PC-9 (cell line): ENCODE measurements at regions not wholly inside any gene's neighbourhood (a gene's known extent, or its start where the extent isn't known, plus 50 kb on each side); places are given as distances from the start of the nearest gene placed in this dataset.

Experiments
- EZH2 ChIP-seq: fragments of 200-600 bp; sonication (generic); IDR thresholded peaks from 2 replicates; pipeline ENCODE4 v1.8.0; 2017; ENCODE audit warnings: antibody characterized with exemption, low read depth
- TF ChIP-seq, protein P1 (sequence below): fragments of 200-600 bp; sonication (generic); conservative IDR thresholded peaks from 2 replicates; pipeline ENCODE4 v1.6.1; 2017; ENCODE audit warnings: mixed run types, antibody characterized with exemption, mild to moderate bottlenecking, moderate library complexity

DNA sequence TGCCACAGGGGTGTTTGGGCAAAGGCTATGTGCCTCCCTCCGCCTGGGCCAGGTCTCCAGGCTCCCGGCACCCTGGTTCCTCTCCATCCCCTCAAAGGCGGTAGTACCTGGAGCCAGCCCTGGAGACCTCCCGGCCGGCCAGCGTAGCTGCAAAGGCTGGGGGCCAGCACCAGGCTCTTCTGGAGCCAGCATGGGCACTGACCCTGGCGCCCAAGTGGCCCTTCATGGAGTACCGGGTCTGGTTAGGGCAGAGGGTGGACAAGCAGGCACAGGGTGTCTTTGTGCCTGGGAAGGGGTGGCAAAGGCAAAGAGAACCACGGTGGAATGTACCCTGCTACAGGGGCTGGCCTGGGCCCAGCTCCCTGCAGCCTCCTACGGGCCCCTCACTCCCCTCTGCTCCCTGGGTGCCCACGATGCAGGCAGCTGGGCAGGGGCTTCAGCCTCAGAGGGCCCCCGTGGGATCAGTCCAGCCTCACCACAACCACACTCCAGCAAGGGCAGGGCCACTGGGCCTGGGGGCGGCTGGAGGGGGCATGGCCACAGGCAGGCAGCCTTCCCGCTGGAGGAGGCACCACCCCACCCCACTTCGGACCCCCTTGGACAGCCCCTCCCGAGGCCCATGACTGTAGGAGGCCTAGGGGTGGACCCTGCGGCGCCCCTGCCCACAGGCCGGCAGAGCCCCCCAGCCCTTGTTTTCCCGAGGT, 112.9 kb upstream of the NKX1-1 start:
- TF ChIP-seq, protein P1, sequence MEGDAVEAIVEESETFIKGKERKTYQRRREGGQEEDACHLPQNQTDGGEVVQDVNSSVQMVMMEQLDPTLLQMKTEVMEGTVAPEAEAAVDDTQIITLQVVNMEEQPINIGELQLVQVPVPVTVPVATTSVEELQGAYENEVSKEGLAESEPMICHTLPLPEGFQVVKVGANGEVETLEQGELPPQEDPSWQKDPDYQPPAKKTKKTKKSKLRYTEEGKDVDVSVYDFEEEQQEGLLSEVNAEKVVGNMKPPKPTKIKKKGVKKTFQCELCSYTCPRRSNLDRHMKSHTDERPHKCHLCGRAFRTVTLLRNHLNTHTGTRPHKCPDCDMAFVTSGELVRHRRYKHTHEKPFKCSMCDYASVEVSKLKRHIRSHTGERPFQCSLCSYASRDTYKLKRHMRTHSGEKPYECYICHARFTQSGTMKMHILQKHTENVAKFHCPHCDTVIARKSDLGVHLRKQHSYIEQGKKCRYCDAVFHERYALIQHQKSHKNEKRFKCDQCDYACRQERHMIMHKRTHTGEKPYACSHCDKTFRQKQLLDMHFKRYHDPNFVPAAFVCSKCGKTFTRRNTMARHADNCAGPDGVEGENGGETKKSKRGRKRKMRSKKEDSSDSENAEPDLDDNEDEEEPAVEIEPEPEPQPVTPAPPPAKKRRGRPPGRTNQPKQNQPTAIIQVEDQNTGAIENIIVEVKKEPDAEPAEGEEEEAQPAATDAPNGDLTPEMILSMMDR, result no peak
- TF ChIP-seq EZH2, result no peak
